Stimulated activated CD8-positive, alpha-beta memory T cell treated with anti-CD3 and anti-CD28 coated beads, Interleukin-15, amount 100 ng/mL, for 24 hours (primary cell): ENCODE measurements at regions not wholly inside any gene's neighbourhood (a gene's known extent, or its start where the extent isn't known, plus 50 kb on each side); places are given as distances from the start of the nearest gene placed in this dataset.

Experiments
- DNase-seq: peaks from one replicate; pipeline ENCODE4 v3.0.0-alpha.2; 2020; ENCODE audit warnings: low read depth

DNA sequence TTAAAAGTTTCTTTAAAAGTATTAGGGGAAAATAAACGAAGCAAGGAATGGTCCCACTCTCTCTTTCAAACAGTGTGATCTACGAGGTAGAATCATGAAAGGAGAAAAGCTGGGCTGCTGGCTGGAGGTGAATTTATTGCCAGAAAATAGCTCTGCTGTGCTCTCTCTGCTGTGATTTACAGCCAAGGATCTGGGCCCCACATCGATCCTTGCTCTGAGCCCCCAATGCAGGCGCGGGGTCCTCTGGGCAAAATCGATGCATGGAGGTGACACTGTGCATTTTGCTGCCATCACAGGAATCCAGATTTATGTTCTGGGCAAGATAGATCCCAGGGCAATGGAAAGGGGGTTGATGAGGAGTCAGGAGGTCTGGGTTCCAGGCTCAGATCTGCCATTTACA lies 91.0 kb upstream of the GPR26 start:
- DNase-seq = no peak

DNA sequence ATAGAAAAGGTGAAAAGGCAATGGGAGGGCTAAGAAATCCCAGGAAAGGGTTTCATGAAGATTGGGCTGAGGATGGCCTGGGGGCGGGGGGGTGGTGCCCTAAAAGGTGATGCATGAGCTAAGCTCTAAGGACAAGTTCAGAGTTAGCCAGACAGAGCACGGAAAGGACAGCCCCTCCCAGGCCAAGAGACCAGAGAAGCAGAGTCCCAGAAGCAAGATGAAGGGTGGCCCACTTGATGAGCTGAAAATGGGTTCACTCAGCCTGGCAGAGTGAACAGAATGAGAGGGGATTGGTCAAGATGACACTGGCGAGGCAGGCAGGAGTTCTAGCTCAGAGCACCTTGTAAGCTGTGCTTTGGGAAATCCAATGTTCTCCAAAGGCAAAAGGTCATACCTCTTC lies 89.4 kb upstream of the GPR26 start:
- DNase-seq = no peak

DNA sequence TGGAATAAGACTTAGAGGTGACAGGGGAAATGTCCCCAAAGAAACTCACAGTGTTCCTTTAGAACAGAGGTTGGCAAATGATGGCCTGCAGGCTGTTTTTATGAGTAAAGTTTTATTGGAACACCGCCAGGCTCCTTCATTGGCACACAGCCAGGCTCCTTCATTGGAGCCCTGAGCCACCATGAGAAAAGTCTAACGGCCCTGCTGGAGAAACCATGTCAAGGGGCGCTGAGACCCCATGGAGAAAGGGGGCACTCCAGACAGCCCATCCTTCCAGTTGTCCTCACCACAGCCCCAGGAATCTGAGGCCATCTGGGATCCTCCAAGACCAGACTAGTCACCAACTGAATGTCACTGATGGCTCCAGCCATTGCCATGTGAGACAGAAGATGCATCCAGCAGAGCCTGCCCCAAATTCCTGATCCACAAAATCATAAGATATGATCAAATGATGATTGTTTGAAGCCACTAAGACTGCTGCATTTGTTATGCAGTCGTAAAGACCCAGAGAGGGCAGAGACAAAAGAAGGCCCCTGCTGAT lies 88.2 kb upstream of the GPR26 start:
- DNase-seq = no peak

DNA sequence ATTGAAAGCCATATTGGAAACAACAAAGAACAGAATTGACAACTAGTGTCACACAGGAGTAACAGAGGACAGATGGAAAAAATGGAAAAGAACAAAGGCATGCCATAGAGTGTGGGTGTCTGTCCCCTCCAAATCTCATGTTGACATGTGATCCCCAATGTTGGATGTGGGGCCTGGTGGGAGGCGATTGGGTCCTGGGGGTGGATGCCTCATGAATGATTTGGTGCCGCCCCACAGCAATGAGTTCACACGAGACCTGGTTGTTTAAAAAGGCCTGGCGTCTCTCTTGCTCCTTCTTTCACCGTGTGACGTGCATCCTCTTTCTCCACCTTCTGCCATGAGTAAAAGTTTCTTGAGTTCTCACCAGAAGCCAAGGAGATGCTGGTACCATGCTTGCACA lies 87.4 kb upstream of the GPR26 start:
- no peak for DNase-seq

DNA sequence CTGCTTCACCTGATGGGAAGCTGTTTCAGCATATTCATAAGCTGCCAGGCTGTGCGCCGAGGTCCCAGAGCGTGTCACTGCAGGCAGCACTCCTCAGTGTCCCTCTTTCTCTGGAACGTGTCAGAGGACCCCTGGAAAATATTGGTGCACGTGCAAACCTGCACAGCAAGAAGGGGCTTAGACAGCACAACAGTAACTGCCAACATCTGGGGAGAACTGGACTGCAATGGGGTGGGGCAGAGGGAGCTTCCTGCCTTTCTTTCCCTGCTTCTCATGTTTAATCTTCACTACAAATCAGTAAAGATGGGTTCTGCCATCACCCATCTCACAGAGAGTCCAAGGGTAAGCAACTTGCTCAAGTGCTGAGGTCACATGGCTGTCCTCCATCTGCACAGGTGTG lies 86.5 kb upstream of the GPR26 start:
- no peak for DNase-seq

DNA sequence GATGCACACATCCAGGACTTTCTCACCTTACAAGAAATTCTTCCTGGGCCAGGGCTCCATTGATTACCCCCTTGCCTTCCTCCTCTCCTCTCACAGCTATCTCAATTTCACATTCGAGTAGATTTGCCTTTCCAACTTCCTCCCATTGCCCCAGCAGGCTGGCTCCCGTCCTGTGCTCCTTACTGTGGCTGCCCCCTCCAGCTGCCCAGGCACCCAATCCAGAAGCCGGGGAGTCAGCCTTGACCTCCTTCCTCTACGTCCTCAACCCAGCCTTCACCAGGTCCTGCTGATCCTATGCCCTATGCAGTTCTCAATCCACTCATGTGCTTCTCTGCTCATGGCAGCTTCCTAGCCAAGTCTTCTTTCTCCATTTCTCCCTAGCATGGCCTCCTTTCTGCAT lies 85.7 kb upstream of the GPR26 start:
- no peak for DNase-seq

DNA sequence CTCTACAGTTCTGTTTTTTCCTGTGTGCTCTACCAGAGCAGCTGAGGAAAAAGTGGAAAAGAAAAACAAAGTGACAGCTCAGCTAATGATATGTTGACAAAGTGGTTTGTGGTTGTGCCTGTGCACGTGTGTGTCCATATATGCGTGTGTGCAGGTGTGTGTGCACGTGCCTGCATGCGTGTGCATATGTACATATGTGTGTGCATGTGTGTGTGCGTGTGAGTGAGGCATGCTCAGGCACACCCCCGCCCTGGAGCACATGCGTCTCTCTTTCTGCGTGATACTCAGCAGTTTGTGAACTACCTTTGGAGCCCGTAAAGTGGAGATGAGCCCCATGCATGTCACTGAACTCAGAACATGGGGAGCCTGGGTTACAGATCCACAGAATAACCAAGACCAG lies 84.5 kb upstream of the GPR26 start:
- DNase-seq = no peak

DNA sequence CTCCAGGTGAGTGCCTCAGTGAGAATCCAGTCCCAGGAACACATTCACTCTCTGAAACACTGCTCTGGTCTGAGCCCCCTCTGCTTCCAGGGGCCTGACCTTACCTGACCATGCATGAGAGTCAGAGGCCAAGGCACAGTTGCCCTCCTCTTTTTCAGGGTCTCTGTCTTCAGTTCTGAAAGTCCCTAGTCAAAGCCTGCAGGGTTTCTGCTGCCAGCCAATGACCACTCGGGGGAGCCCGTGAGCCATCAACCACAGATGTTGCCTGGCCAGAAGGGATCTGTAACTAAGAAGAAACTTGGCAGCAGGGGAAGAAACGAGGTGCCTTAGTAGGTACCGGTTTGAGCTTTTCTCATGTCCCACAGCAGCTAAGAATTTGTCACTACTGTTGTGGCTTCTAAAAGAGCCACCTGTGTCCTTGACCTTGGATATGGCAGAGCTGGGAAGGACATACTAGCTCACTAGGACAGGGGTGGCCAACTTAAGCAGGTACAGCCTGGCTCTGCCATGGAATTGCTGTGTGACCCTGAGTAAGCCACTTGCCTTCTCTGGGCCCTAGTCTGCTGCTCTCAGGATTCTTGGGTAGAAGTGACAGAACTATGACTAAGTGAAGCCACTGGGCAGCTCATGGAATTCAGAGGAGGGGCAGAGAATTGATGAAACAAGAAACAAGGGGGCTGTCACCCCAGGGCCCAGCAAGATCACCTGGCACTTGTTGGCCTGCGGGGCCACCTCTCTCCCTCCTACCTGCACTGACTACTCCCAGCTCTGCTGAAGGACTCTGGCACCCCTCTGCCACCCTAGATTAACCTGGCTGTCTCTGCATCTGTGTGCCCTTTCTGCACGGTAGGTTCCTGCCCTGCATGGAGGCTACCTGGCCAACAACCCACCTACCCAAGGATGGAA lies 83.8 kb upstream of the GPR26 start:
- DNase-seq = peak; percentile 44

DNA sequence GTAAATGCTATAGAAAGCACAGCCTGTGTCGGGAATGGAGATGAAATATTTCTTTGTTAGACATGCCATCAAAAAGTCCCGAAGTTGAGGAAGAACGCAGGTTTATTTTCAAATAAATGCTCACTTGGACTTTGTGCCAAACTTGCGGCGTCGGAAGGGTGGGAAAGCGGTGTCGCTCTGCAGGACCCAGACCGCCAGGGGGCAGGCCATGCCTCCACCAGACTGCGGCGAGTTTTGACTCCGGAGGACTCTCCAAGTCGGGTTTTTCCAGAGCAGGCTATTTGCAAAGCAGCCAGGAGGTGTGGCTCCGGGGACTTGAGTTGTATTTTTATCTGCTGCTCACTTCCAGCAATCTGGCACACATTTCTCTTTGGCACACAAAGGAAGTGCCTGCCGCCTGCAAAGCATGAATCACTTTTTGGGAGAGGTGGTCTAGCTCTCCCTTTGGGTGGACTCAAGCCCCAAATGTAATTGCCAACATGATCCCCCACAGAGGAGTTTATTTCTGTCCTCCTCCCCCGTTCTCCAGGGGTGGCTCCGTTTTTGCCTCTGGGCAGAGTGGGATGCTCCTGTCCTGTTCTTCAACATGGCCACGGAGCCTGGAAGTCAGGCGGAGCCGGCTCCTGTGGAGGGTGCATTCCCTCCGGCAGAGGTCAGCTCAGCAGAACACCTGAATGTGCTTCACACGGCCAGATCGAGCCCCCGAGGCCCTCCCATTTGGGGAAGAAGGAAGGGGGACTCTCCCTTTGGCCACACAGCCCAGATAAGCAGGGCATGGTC lies 82.3 kb upstream of the GPR26 start:
- peak; percentile 5 for DNase-seq

DNA sequence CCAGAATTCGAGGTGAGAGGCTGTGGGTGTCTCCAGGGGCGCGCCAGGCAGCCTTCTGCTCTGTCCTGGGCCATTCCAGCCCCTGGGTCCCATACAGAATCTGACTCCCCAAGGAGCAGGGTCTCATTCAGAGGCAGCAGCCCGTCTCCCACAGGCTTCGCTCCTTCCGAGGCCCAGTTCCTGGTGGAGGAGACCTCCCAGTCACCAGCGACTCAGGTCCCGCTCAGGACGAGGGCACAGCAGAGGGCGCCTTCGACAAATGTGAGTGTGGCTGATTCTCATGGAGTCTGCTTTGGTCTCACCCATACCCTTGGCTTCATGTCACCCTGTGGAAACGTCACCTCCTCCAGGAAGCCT lies 81.8 kb upstream of the GPR26 start:
- no peak for DNase-seq

DNA sequence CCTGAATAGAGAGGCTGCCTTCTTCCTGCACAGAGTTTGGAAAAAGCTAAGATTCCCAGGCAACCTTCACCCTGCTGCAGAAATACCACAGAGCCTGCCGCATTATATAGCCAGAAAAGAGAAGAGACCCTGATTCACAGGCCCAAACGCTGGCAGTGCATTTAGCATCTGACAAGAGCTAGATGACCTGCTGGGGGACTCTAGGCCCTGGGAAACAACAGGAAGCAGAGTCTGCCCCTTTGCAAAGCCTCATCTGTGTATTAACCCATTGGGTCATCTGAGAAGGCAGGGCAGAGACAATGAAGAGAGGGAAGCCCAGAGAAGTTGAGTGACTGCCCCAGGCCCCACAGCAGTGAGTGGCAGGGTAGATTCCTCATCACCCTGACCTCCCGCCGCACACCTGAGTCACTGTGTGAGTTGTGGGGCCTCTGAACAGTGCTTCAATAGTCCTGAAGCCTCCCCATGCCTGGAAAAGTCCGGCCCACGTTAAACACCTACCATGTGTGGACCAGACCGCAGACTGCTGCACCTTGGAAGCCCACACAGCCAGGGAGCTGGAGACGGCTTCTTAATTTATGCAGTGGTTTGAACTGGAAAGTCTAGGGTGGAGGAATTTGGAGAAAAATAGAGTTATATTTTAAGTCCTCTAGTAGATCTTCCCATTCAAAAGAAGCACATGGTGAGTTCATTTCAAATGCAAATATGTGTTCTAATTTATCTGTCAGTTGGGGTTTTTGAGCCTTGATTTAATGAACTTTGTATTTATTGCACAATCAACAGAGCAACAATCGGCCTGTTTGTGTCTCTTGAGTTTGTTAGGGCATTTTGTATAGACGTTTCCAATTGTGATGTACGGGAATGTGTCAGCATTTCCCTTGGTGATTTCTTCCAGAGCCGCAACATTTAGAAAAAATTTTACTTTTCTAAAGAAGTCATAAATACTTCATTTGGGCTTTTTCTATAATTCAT lies 80.4 kb upstream of the GPR26 start:
- no peak for DNase-seq

DNA sequence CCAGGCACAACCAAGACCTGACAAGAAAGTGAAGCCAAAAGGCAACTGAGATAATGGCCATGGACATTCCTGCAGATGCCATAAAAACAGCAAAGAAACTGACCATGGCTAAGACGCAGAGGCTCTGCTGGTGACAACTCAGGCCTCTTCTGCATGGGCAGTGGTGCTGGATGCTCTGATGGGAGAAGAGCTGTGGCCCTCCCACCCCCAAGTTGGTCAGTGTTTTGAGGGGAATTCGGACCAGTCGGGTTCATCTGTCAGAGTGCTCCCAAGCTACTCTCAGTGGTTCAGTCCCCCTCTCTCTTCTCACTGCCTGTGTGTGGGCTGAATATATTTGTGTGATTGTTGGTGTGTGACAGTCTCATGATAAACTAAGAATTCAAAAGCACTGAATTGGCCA lies 79.0 kb upstream of the GPR26 start:
- no peak for DNase-seq

DNA sequence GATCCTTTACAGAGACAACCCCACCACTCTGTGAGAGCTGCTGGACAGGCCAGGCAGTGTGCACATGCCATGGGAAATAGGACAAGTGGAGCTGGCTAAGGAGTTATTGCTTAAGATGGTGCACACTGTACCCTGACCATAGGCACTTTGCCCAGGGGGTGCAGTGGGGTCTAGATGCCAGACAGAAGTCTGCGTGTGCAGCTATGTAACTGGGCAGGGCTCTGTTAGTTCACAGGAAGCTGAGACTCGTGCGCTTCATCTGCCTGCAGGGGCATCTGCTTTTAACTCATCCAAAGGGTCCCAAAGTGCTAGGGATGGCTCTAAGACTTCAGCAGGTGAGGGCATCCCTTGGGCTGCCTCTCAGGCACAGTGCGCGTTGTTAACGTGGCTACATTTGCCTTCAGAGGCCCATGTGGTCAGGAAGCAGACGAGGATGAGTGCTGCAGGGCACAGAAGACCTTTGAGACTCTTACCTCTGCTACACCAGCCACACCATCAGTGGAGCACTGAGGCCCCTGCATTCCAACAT lies 77.7 kb upstream of the GPR26 start:
- DNase-seq = no peak

DNA sequence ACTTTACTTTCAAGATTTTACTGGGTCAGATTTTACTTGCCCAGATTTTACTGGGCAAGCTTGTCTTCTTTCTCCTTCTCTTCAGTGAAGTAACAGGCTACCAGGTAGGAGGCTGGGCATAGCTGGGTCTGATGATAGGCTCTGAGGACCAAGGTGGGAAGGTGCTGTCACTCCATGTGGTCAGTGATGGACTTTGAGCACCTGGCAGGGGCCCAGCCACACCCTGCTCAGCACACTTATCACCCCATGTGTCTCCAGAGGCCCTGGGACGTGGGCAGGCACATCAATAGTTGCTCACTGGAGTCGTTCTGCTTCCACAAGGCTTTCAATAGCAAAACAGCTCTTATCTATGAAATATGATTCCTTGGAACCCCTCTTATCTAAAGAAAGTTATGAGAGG lies 70.5 kb upstream of the GPR26 start:
- DNase-seq = no peak

DNA sequence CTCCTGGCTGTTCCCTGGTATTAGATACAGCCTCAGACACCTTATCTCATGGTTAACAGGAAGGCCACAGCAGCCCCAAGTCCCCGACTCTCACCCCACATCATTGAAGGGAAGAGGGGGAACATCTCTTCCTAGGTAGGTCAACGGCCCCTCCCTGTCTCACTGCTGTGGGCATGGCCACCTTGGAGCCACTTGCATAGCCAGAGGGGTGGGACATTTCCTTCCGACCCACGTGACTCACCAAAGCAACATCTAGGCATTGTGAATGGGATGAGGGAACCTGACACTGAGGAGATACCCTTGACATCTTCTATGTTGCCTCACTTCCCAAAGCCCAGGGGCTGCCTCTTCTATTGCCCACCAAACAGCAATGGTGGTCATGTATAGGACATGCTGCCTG lies 68.5 kb upstream of the GPR26 start:
- DNase-seq = no peak

DNA sequence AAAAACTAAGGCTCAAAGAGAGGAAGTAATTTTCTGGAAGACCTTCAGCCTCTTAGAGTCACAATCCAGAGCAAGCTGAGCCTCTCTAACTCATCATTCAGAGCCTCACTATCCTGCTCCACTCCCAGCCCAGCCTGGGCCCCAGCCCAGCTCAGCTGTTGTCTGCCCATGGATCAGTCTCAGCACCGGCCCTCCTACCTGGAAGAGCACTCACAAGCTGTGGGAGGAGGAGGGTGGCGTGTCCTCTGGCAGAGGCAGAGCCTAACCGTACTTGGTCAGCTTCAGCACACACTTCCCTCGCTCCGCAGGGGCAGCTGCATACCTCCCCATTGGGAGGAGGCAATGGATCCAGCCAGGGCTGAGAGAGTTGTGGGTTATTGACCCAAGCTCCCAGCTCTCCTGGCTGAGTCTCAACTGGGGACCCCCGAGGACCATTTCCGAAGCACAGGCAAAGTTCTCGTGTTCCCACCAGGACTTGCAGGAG lies 66.7 kb upstream of the GPR26 start:
- DNase-seq = no peak

DNA sequence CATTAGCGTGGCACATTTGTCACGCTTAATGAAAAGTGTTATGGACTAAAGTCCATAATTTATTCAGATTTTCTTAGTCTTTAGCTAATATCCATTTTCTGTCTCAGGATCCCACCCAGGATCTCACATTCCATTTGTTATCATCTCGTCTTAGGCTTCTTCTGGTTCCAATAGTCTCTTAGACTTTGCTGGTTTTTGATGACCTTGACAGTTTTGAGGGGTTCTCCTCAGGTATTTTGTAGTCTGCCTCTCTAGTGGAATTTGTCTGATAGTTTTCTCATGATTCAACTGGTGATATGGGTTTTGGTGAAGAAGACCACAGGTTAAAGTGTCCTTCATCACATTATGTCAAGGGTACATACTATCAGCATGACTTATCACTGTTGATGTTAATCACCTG lies 66.0 kb upstream of the GPR26 start:
- DNase-seq = no peak

DNA sequence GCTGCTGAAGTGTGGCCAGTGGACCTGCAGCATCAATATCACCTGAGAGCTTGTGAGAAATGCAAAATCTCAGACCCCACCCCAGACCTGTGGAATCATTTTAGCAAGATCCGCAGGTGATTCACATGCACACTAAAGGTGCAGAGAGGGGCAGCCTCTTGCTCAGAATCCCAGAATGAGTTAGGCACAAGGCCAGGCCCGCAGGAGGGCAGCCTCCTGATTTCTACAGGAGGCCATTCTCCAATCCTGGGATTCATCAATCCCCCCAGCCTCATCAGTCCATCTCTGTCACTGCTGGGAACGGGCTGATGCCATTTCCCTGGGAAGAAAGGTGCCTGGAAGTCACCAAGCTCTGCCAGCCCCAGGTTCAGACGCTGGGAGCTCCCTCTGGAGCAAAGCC lies 63.0 kb upstream of the GPR26 start:
- no peak for DNase-seq

DNA sequence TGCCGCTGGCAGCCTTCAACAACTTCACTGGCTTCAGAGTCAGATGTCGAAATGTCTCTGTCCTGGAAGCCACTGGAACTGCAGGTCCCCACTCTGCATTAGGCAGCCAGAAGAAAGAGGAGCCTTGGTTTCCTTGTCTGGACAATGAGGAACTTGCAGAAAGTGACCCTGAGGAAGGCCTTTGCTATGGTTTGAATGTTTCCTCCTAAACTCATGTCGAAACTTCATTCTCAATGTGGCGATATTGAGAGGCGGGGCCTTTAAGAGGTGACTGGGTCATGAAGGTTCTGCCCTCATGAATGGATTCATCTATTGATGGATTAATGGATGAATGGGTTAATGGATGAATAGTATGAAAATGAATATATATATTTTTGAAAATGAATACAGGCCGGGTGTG lies 61.6 kb upstream of the GPR26 start:
- no peak for DNase-seq

DNA sequence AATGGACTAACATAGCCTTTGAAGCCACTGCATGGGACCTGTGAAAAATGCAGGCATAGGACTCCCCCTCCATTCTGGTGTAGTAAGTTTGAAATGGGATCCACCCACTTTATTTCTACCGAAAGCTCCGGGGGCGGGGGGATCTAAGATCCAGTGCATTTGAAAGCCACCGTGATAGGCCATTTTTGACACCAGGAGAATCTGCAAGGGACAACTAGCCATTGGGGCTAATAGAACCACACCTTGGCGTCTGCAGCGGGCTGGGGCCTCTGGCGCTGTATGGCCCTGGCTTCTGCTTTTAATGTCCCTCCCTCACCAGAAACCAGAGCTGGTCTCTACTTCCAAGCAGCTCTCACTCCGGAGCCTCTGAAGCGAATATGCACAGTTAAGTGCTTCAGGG lies 60.1 kb upstream of the GPR26 start:
- DNase-seq = no peak

DNA sequence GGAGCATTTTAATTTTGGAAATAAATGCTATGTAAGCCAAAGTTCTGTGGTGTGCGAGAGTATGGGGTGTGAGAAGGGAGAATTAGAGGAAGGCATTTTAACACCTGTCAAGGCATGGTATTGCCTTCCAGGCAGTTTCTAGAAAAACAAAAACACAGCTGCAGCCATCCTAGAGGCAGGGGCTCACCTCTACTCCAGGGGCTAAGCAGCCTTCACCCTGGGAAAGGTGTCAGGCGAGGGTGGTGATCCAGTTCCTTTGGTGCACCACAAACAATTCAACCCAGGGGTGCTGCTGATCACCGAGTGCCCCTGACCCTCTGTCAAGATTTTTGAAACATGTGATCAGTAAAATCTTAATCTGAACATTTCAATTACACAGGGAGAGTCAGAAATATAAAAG lies 59.2 kb upstream of the GPR26 start:
- DNase-seq = no peak

DNA sequence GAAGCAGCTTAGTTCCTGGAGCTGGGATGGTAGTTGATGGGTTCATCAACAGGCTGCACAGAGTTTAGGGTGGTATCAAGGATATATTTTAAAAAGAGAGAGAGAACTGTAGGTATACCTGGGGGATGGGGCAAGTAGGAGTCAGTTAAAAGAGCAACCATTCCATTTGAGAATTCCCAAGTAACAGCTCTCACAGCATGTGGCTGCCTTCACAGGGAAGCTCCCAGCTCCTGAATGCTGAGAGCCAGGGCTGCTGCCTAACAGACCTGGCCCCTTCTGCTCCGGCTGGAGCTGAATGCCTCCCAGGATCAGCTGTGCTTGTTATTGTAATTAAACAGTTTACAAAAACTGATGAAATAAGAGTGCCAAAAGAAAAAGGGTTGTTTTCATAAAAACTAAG lies 58.8 kb upstream of the GPR26 start:
- no peak for DNase-seq
